Astrocyte (in vitro differentiated cells and primary cell): ENCODE measurements at regions not wholly inside any gene's neighbourhood (a gene's known extent, or its start where the extent isn't known, plus 50 kb on each side); places are given as distances from the start of the nearest gene placed in this dataset.

ENCODE experiments used
- EZH2 ChIP-seq: IDR thresholded peaks from 2 replicates; pipeline ENCODE4 v1.6.1; 2012; ENCODE audit warnings: mild to moderate bottlenecking, low read length, inconsistent platforms; ENCODE audit not compliant: insufficient read depth
- TF ChIP-seq, protein P1 (sequence below): IDR thresholded peaks from 2 replicates; pipeline ENCODE4 v1.5.1; 2011; ENCODE audit warnings: low read depth, mild to moderate bottlenecking, inconsistent platforms, low read length, moderate library complexity; ENCODE audit not compliant: insufficient read depth

DNA sequence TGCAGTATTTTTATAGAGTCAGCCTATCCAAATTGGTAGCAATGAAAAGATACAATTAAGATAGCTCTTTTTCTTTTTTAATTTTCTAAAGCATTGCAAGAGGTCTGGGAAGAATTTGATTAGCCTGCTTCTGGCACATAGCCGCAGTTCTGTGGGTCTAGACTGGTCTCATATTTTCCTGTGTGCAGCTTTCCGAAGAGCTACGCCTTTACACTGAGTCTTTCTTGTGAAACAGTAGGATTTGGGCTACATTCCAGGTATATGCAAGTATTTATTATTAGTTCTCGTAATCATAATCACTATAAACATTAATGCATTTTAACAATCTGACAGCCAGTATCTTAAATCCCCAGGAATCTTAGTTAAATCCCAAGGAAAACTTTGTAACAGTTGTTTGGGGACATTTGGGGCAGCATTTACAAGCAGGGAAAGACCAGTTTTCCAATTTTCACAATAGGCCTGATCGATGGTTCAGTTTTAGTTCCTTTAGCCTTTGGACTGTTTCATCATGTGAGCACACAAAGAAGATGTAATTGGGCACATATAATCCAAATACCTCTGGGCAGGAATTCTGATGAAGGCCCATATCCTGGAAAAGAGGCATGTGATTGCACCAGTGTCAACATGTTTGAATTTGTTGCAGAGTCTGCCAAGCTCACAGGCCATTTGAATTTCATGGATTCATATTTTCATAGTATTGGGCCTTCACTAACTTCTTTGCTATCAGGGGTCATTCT is 287.3 kb downstream of the INHBA start:
- TF ChIP-seq, protein P1, sequence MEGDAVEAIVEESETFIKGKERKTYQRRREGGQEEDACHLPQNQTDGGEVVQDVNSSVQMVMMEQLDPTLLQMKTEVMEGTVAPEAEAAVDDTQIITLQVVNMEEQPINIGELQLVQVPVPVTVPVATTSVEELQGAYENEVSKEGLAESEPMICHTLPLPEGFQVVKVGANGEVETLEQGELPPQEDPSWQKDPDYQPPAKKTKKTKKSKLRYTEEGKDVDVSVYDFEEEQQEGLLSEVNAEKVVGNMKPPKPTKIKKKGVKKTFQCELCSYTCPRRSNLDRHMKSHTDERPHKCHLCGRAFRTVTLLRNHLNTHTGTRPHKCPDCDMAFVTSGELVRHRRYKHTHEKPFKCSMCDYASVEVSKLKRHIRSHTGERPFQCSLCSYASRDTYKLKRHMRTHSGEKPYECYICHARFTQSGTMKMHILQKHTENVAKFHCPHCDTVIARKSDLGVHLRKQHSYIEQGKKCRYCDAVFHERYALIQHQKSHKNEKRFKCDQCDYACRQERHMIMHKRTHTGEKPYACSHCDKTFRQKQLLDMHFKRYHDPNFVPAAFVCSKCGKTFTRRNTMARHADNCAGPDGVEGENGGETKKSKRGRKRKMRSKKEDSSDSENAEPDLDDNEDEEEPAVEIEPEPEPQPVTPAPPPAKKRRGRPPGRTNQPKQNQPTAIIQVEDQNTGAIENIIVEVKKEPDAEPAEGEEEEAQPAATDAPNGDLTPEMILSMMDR = no peak
- no peak for TF ChIP-seq EZH2
